Smooth muscle cell (in vitro differentiated cells): ENCODE measurements at regions not wholly inside any gene's neighbourhood (a gene's known extent, or its start where the extent isn't known, plus 50 kb on each side); places are given as distances from the start of the nearest gene placed in this dataset.
"Not testable (repeated sequence)": the region's sequence is repeated elsewhere in the genome, so short reads cannot be mapped to it uniquely, and the experiment has no call there.

Source experiments
- DNase-seq: peaks from one replicate; lab custom pipeline; 2025; ENCODE audit not compliant: unreplicated experiment; lab: John Stamatoyannopoulos, UW
- H2AFZ ChIP-seq: fragments of 200-600 bp; sonication (generic); 2 replicates; pipeline ENCODE4 v1.6.0; 2016; ENCODE audit warnings: antibody characterized with exemption, low read depth, mild to moderate bottlenecking
- H3F3A ChIP-seq: fragments of 200-600 bp; sonication (generic); 2 replicates; pipeline ENCODE4 v1.6.0; 2017; ENCODE audit warnings: antibody characterized with exemption, low read depth
- H3K27ac ChIP-seq: fragments of 200-600 bp; sonication (generic); 2 replicates; pipeline ENCODE4 v1.5.1; 2016; ENCODE audit warnings: low read depth, mild to moderate bottlenecking
- H3K27me3 ChIP-seq: fragments of 200-600 bp; sonication (generic); 2 replicates; pipeline ENCODE4 v1.6.1; 2016; ENCODE audit warnings: low read depth, mild to moderate bottlenecking
- H3K36me3 ChIP-seq: fragments of 200-600 bp; sonication (generic); 2 replicates; pipeline ENCODE4 v1.5.1; 2016; ENCODE audit warnings: low read depth
- H3K4me1 ChIP-seq: fragments of 200-600 bp; sonication (generic); 2 replicates; pipeline ENCODE4 v1.5.1; 2016; ENCODE audit warnings: low read depth
- H3K4me2 ChIP-seq: fragments of 200-600 bp; sonication (generic); 2 replicates; pipeline ENCODE4 v1.6.0; 2016; ENCODE audit warnings: mild to moderate bottlenecking
- H3K4me3 ChIP-seq: fragments of 200-600 bp; sonication (generic); 2 replicates; pipeline ENCODE4 v1.5.1; 2016; ENCODE audit warnings: mild to moderate bottlenecking
- H3K79me2 ChIP-seq: fragments of 200-600 bp; sonication (generic); 2 replicates; pipeline ENCODE4 v1.6.0; 2016; ENCODE audit warnings: low read depth, mild to moderate bottlenecking
- H3K9ac ChIP-seq: fragments of 200-600 bp; sonication (generic); 2 replicates; pipeline ENCODE4 v1.6.0; 2016; ENCODE audit warnings: low read depth
- H3K9me3 ChIP-seq: fragments of 200-600 bp; sonication (generic); replicated peaks from 2 replicates; pipeline ENCODE4 v1.5.1; 2016; ENCODE audit warnings: low read depth
- H4K20me1 ChIP-seq: fragments of 200-600 bp; sonication (generic); 2 replicates; pipeline ENCODE4 v1.6.0; 2016; ENCODE audit warnings: low read depth
- WGBS: methylation state at CpG from one replicate; pipeline ENCODE4 v1.1.7; 2016; ENCODE audit warnings: low lambda C conversion rate; 5-methylcytosine and 5-hydroxymethylcytosine counted together
- TF ChIP-seq, protein P1 (sequence below): fragments of 200-600 bp; sonication (generic); IDR thresholded peaks from 2 replicates; pipeline ENCODE4 v1.5.1; 2017; ENCODE audit warnings: borderline replicate concordance, mild to moderate bottlenecking, antibody characterized with exemption; ENCODE audit not compliant: insufficient read depth, poor library complexity, severe bottlenecking

DNA sequence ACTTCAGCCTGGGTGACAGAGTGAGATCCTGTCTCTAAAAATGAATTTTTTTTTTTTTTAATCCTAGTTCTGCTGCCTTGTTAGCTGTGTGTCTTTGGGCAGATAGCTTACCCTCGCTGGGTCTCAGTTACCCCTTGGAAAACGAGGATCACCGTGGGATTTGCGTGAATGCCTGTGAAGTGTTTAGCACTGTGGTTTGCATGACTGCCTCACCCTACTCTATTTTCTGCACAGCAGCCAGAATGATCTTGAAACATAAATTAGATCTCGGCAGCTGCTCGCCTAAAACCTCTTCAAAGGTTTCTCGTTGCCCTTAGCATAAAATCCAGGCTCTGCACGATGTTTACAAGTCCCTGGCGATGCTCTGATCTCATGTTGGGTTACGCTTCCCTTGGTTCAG, 71.2 kb upstream of the GRIN2A start:
- no peaks in the 10 kb centered on the region for H3F3A ChIP-seq
- H3K79me2 ChIP-seq: no peaks in the 10 kb centered on the region
- TF ChIP-seq, protein P1, sequence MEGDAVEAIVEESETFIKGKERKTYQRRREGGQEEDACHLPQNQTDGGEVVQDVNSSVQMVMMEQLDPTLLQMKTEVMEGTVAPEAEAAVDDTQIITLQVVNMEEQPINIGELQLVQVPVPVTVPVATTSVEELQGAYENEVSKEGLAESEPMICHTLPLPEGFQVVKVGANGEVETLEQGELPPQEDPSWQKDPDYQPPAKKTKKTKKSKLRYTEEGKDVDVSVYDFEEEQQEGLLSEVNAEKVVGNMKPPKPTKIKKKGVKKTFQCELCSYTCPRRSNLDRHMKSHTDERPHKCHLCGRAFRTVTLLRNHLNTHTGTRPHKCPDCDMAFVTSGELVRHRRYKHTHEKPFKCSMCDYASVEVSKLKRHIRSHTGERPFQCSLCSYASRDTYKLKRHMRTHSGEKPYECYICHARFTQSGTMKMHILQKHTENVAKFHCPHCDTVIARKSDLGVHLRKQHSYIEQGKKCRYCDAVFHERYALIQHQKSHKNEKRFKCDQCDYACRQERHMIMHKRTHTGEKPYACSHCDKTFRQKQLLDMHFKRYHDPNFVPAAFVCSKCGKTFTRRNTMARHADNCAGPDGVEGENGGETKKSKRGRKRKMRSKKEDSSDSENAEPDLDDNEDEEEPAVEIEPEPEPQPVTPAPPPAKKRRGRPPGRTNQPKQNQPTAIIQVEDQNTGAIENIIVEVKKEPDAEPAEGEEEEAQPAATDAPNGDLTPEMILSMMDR: no peak
- no peak overlapping the region for H3K4me2 ChIP-seq
- WGBS: 51% methylated on average over 10 of the region's 10 CpGs
- H3K9ac ChIP-seq: no peak overlapping the region
- no peaks in the 10 kb centered on the region for H3K36me3 ChIP-seq
- H3K27ac ChIP-seq: no peak overlapping the region
- peaks cover 22% of the 10 kb centered on the region for H3K27me3 ChIP-seq
- no peaks in the 10 kb centered on the region for H4K20me1 ChIP-seq
- no peak for DNase-seq
- H3K4me3 ChIP-seq: no peak overlapping the region
- no peak overlapping the region for H2AFZ ChIP-seq
- peaks cover 4% of the 10 kb centered on the region for H3K4me1 ChIP-seq
- no peaks in the 10 kb centered on the region for H3K9me3 ChIP-seq

DNA sequence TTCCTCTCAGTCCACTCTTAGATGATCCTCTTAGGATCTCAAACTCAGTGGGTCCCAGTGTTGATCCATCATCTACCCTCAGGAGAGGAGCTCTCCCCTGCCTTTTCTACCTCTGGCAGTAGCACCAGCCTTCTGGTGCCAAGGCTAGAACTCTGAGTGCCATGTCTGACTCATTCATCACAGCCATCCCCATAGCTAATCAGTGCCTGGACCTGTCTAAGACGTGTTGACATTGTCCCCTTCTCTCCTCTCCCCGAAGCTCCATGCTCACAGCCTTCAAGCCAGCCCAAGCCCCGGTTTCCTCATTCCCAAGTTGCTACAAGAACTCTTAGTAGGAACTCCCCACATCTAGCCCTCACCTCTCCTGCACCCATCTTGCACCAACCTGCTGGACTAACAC, 73.5 kb upstream of the GRIN2A start:
- Histone ChIP-seq H3F3A (no peaks in the 10 kb centered on the region), H3K9me3 (no peaks in the 10 kb centered on the region), H4K20me1 (no peaks in the 10 kb centered on the region), H3K9ac (no peak overlapping the region), H2AFZ (no peak overlapping the region), H3K27me3 (peaks cover 13% of the 10 kb centered on the region), H3K4me1 (peaks cover 4% of the 10 kb centered on the region), H3K4me2 (no peak overlapping the region), H3K27ac (no peak overlapping the region), H3K36me3 (no peaks in the 10 kb centered on the region), H3K79me2 (no peaks in the 10 kb centered on the region), H3K4me3 (no peak overlapping the region)
- 73% methylated on average over 3 of the region's 3 CpGs for WGBS
- no peak for DNase-seq
- TF ChIP-seq, protein P1: no peak

GRCh38 chr16:10256784-10257641, 74.8 kb upstream of the GRIN2A start:
- Histone ChIP-seq H3K36me3 (no peaks in the 10 kb centered on the region), H3K27ac (no peak overlapping the region), H3K4me1 (peaks cover 4% of the 10 kb centered on the region), H4K20me1 (no peaks in the 10 kb centered on the region), H2AFZ (no peak overlapping the region), H3K27me3 (peaks cover 6% of the 10 kb centered on the region), H3K9me3 (no peaks in the 10 kb centered on the region), H3K4me2 (peak overlapping the region; percentile 69), H3F3A (no peaks in the 10 kb centered on the region), H3K9ac (no peak overlapping the region), H3K4me3 (peak overlapping the region; percentile 14), H3K79me2 (no peaks in the 10 kb centered on the region)
- WGBS: 27% methylated on average over 10 of the region's 17 CpGs
- TF ChIP-seq, protein P1: peak; percentile 69
- DNase-seq: no peak

GRCh38 chr16:10257642-10258251, 75.5 kb upstream of the GRIN2A start:
- not testable (repeated sequence) for H3K4me3 ChIP-seq, H3F3A ChIP-seq, H3K4me2 ChIP-seq, H3K36me3 ChIP-seq, H4K20me1 ChIP-seq, DNase-seq, H2AFZ ChIP-seq, H3K9ac ChIP-seq, H3K79me2 ChIP-seq, H3K27ac ChIP-seq, H3K4me1 ChIP-seq, H3K9me3 ChIP-seq, H3K27me3 ChIP-seq
- 91% methylated on average over 10 of the region's 10 CpGs for WGBS

DNA sequence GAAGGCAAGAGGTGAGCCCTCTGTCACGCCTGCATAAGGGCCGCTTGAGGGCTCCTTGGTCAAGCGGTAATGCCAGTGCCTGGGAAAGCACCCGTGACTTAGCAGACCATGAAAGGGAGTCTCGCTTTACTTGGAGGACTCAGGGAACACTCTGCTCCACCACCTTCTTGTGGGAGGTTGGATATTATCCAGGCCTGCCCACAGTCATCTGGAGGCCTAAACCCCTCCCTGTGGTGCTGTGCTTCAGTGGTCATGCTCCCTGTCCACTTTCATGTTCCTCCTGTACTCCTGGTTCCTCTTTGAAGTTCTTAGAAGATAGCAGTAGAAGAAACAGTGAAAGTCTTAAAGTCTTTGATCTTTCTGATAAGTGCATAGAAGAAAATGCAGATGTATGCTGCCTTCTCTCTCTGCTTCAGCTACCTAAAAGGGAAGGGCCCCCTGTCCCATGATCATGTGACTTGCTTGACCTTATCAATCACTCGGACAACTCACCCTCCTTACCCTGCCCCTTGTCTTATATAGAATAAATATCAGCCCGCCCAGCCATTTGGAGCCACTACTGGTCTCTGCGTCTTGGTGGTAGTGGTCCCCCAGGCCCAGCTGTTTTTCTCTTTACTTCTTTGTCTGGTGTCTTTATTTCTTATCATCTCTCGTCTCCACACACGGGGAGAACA, 76.8 kb upstream of the GRIN2A start:
- not testable (repeated sequence) for H3K27ac ChIP-seq, H3K27me3 ChIP-seq, H3K79me2 ChIP-seq, H2AFZ ChIP-seq, H3K36me3 ChIP-seq, H3K9ac ChIP-seq, H4K20me1 ChIP-seq, H3K4me1 ChIP-seq, H3K4me2 ChIP-seq, H3K4me3 ChIP-seq, H3F3A ChIP-seq, H3K9me3 ChIP-seq, DNase-seq
- 61% methylated on average over 10 of the region's 10 CpGs for WGBS
